ENCODE measurements at regions not wholly inside any gene's neighbourhood (a gene's known extent, or its start where the extent isn't known, plus 50 kb on each side); places are given as distances from the start of the nearest gene placed in this dataset.

DNA sequence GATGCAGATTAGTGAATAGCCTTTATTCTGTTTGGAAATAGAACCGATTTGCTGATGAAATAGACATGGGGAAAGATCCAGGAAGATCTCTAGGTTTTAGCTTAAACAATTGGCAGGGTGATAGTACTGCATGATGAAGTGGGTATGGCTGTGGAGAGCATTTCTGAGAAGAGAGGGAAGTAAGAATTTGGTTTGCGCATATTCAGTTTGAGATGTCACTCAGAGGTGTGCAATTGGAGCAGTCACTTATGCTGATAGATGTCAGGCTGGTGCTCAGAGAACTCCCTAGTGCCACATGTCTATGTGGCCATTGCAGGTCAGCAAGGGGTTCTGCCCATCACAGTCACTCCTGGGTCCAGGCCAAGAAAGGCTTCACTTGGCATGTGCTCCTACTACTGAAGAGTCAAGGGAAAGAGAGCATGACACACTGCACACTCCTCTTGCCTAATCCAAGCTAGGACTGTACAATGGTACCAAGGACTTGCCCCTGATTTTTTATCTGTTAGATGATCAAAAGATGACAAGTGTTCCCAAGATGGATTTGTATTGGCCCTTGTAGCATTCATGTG is 57.2 kb upstream of the ST8SIA2 start:
- Mint-ChIP-seq H3K27me3 (peaks cover 61% of the 10 kb centered on the region), H3K4me1 (no peaks in the 10 kb centered on the region), H3K9me3 (no peaks in the 10 kb centered on the region), H3K27ac (ENCODE audit: low read depth) (no peak overlapping the region), H3K36me3 (ENCODE audit: insufficient read depth) (no peaks in the 10 kb centered on the region), H3K4me3 (no peak overlapping the region)
- DNase-seq (ENCODE audit: low spot score in 2 of 2) (no peak), ATAC-seq (replicated peaks; ENCODE audit: extremely low read depth, poor library complexity, severe bottlenecking) (no peak)

- Mint-ChIP-seq H3K4me3 (no peak overlapping the region), H3K9me3 (no peaks in the 10 kb centered on the region), H3K4me1 (no peaks in the 10 kb centered on the region), H3K27me3 (peaks cover 74% of the 10 kb centered on the region), H3K27ac (ENCODE audit: low read depth) (no peak overlapping the region), H3K36me3 (ENCODE audit: insufficient read depth) (no peaks in the 10 kb centered on the region)
- no peak for DNase-seq (ENCODE audit: low spot score in 2 of 2)
- no peak for ATAC-seq (replicated peaks; ENCODE audit: extremely low read depth, poor library complexity, severe bottlenecking)
Observed at GRCh38 chr15:92339361-92339760, 54.3 kb upstream of the ST8SIA2 start.
